Vagina (tissue), 2 donors: ENCODE measurements at regions not wholly inside any gene's neighbourhood (a gene's known extent, or its start where the extent isn't known, plus 50 kb on each side); places are given as distances from the start of the nearest gene placed in this dataset.

Experiments
- DNase-seq, 2 donors: peaks; one replicate each; pipeline ENCODE4 v3.0.0-alpha.2; 2017; ENCODE audit errors: extremely low spot score in 2 of 2
- H3K27ac ChIP-seq: fragments of 200-600 bp; sonication (generic); one replicate; pipeline ENCODE4 v1.5.1; 2019
- H3K27me3 ChIP-seq: fragments of 200-600 bp; sonication (generic); one replicate; pipeline ENCODE4 v1.5.1; 2019
- H3K36me3 ChIP-seq, 2 donors: fragments of 200-600 bp; sonication (generic); one replicate each; pipeline ENCODE4 v1.5.1; 2017 to 2019
- H3K4me1 ChIP-seq: fragments of 200-600 bp; sonication (generic); one replicate; pipeline ENCODE4 v1.5.1; 2019
- H3K4me3 ChIP-seq, 2 donors: fragments of 200-600 bp; sonication (generic); 1 replicate in 1 of 2; 2 replicates in 1 of 2; pipeline ENCODE4 v1.5.1; 2016 to 2019
- H3K9me3 ChIP-seq: fragments of 200-600 bp; sonication (generic); one replicate; pipeline ENCODE4 v1.5.1; 2019
- CTCF ChIP-seq, 3 experiments: fragments of 450-650 bp in 2 of 3; fragments of 200-600 bp in 1 of 3; sonication (generic) in 1 of 3; IDR thresholded peaks; one replicate each; pipeline ENCODE4 v1.5.1; 2017 to 2019; ENCODE audit warnings: antibody characterized with exemption in 3 of 3, mild to moderate bottlenecking in 2 of 3, moderate library complexity in 2 of 3
- POLR2A ChIP-seq, 2 donors: fragments of 450-650 bp; IDR thresholded peaks; one replicate each; pipeline ENCODE4 v1.6.1; 2017; ENCODE audit warnings: antibody characterized with exemption in 2 of 2, mild to moderate bottlenecking in 2 of 2, moderate library complexity in 2 of 2
- POLR2AphosphoS5 ChIP-seq, 2 donors: sonication (generic); formaldehyde crosslinking; IDR thresholded peaks; one replicate each; pipeline ENCODE4 v1.9.0; 2017; ENCODE audit warnings: antibody characterized with exemption in 2 of 2, mild to moderate bottlenecking in 2 of 2, low read depth in 1 of 2; ENCODE audit not compliant: insufficient read depth in 1 of 2
- intact Hi-C: fragments of 100-400 bp; cut with DNase I; formaldehyde crosslinking; loops from one replicate; pipeline ENCODE4 v1.15.1; 2023

DNA sequence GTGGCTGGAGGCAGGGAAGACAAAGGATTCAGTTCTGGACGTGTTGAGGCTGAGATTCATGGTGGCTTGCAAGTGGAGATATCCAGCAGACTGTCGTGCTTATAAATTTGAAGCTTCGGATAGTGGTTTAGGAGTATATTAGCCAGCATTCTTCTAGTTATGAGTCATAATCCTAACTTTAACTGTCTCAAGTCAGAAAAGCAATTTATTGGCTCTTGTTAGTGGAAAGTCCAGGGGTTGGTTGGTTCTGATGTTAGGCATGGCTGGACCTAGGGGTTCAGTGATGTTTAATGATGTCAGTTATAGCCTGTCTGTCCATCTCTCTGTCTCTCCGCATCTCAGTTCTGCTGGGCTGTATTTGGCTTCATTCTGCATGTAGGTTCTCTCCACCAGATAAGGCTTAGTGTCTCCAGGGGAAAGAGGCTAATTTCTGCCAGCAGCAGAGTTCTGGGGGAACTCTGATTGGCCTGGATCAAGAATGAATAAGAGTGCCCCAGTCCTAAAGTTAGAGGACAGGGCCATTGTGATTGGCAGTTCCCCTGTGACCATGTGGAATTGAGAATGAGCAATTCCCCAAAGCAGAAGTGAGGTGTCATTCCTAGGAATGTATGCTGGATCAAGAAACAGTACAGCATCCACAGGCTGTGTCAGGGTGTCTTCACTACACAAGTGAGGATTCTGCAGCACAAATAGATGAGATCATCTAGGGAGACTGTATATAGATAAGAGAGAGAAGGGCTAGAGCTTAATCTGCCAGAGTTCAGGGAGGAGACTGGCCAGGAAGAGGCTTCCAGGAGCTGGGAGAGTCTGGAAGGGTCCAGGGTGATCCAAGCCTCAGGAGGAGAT, 72.9 kb upstream of the SHB start:
- Histone ChIP-seq H3K4me3 (no peak overlapping the region), H3K4me1 (peaks cover 6% of the 10 kb centered on the region), H3K27me3 (no peaks in the 10 kb centered on the region), H3K27ac (no peak overlapping the region), H3K36me3 (no peaks in the 10 kb centered on the region), H3K9me3 (no peaks in the 10 kb centered on the region)
- TF ChIP-seq POLR2AphosphoS5 (IDR thresholded peaks at IDR 0.05; ENCODE audit: insufficient read depth in 1 of 2, low read depth in 1 of 2) (no peak), POLR2A (IDR thresholded peaks at IDR 0.05) (no peak), CTCF (IDR thresholded peaks at IDR 0.05) (no peak)
- no peak for DNase-seq
- intact Hi-C loops, result no loop called here

- Histone ChIP-seq H3K9me3 (no peaks in the 10 kb centered on the region), H3K27me3 (no peaks in the 10 kb centered on the region), H3K27ac (no peak overlapping the region), H3K4me1 (peaks cover 6% of the 10 kb centered on the region), H3K4me3 (no peak overlapping the region), H3K36me3 (no peaks in the 10 kb centered on the region)
- intact Hi-C loops, result no loop called here
- no peak for DNase-seq
- no peak for TF ChIP-seq CTCF (IDR thresholded peaks at IDR 0.05)
- no peak for TF ChIP-seq POLR2A (IDR thresholded peaks at IDR 0.05)
- TF ChIP-seq POLR2AphosphoS5 (IDR thresholded peaks at IDR 0.05; ENCODE audit: insufficient read depth in 1 of 2, low read depth in 1 of 2), result no peak
Observed at GRCh38 chr9:38138276-38138675, 69.2 kb upstream of the SHB start.

DNA sequence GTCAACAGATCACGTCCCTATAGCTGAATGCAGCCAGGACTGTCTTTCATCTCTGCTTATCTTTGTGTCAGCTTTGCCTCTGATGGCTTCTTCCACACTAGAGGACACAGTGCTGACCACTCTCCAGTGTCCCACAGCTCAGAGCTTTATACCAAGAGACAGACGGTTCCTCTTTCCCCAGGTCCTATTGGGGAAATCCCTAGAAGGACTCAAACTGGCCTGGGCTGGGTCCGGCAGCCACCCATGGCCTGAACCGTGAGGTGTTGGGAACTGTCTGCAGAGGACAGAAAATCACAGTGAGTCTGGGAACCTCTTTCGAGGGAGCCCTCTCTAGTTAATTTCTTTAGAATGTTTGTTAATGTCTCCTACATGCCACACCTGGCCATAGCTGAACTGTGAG, 68.3 kb upstream of the SHB start:
- no peak overlapping the region for H3K4me3 ChIP-seq
- TF ChIP-seq POLR2A (IDR thresholded peaks at IDR 0.05), result no peak
- no peak overlapping the region for H3K27ac ChIP-seq
- H3K36me3 ChIP-seq, result no peaks in the 10 kb centered on the region
- no peaks in the 10 kb centered on the region for H3K27me3 ChIP-seq
- intact Hi-C loops, result no loop called here
- peaks cover 6% of the 10 kb centered on the region for H3K4me1 ChIP-seq
- DNase-seq, result no peak
- H3K9me3 ChIP-seq, result no peaks in the 10 kb centered on the region

DNA sequence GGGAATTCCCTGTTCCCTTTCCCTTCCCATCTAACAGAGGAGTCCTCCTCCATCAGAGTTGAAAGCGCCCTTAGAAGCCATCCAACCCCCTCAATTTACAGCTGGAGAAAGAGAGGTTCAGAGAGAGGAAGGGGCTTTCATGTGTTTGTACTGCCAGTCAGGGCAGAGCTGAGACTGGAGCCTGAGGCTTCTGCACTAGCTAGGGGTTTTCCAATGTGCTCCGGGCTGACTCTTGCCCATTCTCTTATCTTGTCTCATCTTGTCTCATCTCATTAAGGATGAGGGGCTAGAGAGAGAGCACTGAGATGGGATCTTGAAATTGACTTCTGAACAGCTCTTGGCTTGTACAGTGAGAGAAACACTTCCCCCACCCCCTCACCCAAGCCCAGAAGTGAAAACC, 67.4 kb upstream of the SHB start:
- Histone ChIP-seq H3K27me3 (no peaks in the 10 kb centered on the region), H3K36me3 (no peaks in the 10 kb centered on the region), H3K4me3 (no peak overlapping the region), H3K9me3 (no peaks in the 10 kb centered on the region), H3K27ac (no peak overlapping the region), H3K4me1 (peaks cover 4% of the 10 kb centered on the region)
- TF ChIP-seq POLR2AphosphoS5 (IDR thresholded peaks at IDR 0.05; ENCODE audit: insufficient read depth in 1 of 2, low read depth in 1 of 2) (no peak), CTCF (IDR thresholded peaks at IDR 0.05) (no peak), POLR2A (IDR thresholded peaks at IDR 0.05) (no peak)
- intact Hi-C loops, result no loop called here
- no peak for DNase-seq

DNA sequence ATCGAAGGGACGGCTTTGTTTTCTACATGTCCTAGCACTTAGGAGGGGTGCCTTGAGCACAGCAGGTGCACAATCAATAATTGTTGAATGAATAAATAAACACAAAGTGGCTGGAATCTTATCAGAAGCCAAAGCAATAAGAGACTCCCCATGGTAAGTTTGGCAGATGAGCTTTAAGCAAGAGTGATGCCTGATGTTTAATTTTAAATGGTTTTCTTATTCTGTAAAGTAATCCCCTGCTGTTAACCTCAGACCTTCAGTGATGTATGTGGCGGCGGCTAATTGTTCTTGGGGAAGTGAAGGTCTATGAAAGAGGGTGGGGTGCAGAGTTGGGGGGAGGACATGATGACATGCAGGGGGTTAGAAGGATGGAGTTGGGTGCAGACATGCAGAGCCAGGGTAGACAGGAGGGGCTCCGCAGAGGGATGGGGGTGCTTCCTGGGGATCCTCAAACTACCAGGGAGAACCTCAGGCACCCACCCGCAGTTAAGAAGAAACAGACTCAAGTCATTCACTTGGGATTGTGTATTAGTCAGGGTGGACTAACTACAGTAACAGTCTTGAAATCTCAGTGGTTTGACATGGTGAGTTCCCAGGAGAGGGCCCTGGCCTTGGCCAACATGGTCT, 65.7 kb upstream of the SHB start:
- H3K4me1 ChIP-seq, result no peaks in the 10 kb centered on the region
- H3K4me3 ChIP-seq, result no peak overlapping the region
- TF ChIP-seq POLR2AphosphoS5 (IDR thresholded peaks at IDR 0.05; ENCODE audit: insufficient read depth in 1 of 2, low read depth in 1 of 2), result no peak
- no peak for TF ChIP-seq CTCF (IDR thresholded peaks at IDR 0.05)
- TF ChIP-seq POLR2A (IDR thresholded peaks at IDR 0.05), result no peak
- H3K27me3 ChIP-seq, result no peaks in the 10 kb centered on the region
- H3K36me3 ChIP-seq, result no peaks in the 10 kb centered on the region
- no peaks in the 10 kb centered on the region for H3K9me3 ChIP-seq
- H3K27ac ChIP-seq, result no peak overlapping the region
- no peak for DNase-seq
- intact Hi-C loops, result no loop called here
